OCI-M1 (cell line): ENCODE measurements at regions not wholly inside any gene's neighbourhood (a gene's known extent, or its start where the extent isn't known, plus 50 kb on each side); places are given as distances from the start of the nearest gene placed in this dataset.

Source experiments
- DNase-seq: peaks from one replicate; lab custom pipeline; 2025; lab: John Stamatoyannopoulos, UW

DNA sequence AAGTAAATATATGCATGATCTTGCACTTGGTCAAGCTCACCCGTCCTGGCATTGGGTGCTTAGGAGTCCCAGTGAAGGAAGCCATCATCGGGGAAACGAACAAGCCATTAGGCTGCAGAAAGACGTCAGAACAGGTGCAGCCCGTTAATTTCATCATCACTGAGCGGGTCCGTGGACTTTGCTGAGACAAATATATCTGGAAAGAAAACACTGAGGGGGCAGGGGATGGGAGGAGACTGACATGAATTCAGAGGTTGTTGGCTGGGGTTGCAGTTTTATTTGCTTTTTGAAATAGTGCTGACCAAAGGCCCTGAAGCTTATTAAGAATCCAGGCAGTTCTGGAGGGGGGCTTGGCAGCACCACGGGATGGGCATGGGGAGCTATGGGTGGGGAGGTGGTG lies 207.2 kb downstream of the ENGASE start:
- no peak for DNase-seq

DNA sequence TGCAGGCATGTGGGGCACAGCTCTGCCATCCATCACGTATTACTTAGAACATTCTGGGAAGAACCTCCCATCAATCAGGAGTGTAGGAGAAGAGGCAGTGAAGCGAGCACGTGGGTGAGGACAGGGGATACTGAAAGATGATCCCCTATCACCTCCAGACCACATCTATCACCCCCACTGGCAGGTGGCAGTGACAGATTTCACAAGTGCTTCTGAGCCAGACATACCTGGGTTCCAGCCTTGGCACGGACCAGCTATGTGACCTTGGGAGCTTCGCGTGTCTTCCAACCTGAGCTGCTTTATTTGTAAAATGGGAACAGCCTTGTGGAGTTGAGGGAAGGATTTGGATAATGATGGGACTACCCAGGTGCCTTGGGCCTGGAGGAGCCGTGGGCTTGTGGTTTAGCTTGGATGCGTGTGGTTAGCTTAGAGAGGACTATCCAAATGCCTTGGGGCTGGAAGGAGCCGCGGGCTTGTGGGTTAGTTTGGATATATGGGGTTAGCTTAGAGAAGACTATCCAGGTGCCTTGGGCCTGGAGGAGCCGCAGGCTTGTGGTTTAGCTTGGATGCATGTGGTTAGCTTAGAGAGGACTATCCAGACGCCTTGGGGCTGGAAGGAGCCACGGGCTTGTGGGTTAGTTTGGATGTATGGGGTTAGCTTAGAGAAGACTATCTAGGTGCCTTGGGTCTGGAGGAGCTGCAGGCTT lies 206.4 kb downstream of the ENGASE start:
- no peak for DNase-seq

DNA sequence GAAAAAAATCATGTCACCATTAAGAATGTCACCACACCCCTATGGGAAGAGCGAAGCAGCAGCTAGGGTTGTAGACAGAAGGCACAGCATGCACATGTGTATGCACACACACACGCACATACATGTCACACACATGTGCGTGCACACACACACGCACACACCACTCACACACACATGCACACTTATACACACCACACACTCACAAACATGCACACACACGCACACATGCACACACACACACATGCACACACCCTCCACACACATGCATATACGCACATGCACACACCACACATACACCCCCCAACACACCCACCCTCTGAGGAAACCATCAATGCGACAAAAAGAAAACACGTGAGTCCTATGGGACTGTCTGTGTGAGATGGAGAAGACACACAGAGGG lies 205.4 kb downstream of the ENGASE start:
- DNase-seq, result no peak

DNA sequence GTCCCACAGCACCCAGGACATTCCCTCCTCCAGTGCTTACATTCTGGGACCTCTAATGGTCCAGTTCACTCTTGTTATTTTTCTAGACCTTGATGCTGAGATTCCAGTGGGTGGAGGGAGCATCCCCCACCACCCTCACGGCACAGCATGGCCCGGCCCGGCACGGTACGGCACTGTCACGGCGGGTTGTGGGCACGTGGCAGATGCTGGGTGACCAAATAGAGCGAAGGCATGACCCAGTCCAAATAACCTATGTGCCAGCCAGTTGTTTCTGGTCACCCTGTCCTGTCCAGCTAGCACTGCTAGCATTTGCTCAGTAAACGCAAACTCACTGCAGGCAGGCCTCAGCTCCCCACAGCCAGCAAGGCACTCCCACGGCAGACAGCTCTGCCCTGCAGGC lies 204.7 kb downstream of the ENGASE start:
- DNase-seq, result no peak

DNA sequence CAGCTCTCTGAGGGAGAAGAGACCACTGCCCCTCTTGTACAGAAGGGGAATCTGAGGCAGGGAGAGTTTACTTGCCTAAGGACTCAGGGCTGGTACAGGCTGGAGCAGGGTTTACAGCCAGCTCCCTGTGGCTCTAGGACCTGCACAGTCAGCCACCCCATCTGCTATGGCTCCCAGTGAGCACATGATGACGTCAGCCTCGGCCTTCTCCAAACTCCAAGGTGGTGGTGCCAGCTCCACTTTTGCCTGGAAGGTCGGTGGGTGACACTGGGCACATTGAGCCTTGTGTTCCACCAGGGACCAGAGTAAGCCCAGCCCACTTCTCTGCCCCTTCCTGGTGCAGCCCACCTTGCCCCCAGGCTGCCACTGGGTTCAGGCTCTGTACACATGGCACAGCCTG lies 202.2 kb downstream of the ENGASE start:
- no peak for DNase-seq

DNA sequence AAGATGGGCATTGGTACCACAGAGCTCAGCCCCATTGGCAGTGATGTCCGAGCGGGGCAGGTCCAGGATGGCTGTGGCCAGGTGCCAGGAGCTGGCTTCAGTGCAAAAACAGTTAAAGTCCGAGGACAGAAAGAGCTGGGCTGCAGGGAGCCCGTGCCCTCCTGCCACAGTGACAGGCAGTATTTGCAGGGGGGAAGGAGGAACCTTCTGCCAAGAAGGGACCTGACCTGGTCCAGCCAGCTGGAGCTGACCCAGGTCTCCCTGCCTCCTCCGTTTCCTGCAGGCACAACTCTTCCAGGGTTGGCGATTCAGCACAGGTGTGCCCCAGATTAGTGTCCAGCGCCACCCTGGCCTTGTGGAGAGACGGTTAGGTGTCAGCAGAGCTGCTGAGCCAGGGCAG lies 199.0 kb downstream of the ENGASE start:
- no peak for DNase-seq

DNA sequence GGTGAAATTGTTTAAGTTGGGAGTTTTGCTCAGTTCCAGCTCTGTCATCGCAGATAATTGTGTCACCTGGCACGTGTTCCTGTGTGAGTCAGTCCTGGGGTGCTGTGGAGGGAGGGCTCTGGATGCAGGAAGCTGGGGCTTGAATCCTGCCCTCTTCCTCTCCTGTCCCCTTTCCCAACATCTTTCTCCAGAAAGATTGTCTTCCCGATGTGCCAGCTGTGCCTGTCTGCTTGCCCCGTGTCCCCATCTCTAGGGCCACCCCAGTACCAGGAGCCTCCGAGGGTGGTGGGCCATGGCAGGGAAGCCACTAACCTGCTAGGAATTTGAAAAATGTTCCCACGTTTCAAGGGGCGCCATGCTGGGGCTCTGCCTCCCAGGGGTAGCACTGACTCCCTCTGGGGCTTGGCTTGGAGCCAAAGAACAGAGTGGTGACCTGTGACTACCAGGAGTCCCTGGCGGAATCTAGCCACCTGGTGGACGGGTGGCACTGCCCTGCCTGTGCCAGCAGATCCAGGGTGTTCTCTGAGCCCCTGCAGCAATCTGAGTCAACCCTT lies 198.1 kb downstream of the ENGASE start:
- no peak for DNase-seq

DNA sequence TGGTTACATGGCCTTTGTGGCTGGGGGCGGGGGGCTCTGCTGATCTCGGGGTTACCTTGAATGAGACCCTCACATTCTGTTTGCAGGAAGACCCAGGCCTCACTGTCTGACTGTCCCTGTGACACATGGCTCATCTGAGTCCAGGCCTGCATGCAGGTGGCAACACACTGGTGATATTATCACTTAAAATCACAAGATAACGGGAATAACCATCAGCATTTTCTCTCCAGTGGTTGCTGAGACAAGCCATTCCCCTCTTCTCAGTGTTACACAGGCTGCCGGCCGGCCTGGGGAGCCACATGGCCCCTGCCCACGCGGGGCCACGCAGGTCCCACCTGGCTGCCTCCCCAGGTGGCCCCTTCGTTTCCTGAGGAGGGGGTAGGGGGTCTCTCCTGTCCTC lies 197.6 kb downstream of the ENGASE start:
- DNase-seq, result no peak

DNA sequence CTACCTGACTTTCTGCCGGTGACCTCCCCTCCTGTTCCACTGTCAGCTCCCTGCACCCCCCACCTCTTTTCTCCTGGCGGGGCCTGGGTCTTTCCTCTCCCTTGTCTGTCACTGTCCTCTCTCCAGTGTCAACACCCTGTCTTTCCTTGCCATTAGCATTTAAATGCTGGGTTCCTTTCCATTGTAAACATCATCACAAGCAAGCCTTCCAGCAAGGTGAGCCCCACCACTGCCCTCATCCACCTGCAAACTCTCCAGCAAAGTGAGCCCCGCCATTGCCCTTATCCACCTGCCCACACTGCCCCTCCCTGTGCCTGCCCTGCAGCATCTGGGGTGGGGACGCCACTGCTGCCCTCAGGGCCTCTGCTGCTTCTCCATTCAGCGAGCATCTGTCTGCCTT lies 195.0 kb downstream of the ENGASE start:
- no peak for DNase-seq

DNA sequence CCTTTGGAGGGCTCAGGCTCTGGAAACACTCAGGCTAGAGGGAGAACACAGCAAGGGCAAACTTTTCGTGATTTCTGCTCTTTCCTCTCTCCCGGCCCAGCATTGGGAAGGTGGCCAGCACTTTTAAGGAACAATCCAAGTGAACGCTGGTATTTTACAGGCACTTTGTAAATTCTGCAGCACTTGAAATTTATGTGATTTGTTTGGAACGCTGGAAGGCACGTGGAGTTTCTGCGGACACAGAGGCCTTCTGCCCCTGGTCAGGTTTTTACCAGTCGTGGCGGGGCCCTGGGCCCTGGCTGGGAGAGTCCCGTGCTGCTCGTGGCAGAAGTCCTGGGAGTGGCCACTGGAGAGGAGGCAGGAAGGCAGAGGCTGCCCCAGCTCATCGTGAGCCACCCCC lies 188.6 kb downstream of the ENGASE start:
- DNase-seq, result no peak

DNA sequence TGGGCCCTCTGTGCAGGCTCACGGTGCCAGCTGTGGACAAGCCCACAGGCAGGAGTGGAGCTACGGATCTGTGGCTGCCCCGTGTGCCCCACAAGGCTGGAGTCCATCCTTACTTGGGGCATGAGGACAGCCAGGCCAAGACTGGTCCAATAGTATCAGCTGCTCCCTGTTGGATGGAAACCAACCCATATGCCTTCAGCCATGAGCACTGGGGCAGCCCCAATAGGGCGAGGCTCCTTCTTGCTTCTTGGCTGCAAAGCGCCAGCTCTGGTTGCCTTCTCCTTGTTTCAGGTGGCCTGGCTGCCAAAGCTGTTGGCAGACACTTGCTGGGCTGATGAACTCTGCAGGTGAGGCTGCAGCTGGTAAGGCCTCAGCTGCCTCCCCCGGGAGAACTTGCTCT lies 188.0 kb downstream of the ENGASE start:
- no peak for DNase-seq

DNA sequence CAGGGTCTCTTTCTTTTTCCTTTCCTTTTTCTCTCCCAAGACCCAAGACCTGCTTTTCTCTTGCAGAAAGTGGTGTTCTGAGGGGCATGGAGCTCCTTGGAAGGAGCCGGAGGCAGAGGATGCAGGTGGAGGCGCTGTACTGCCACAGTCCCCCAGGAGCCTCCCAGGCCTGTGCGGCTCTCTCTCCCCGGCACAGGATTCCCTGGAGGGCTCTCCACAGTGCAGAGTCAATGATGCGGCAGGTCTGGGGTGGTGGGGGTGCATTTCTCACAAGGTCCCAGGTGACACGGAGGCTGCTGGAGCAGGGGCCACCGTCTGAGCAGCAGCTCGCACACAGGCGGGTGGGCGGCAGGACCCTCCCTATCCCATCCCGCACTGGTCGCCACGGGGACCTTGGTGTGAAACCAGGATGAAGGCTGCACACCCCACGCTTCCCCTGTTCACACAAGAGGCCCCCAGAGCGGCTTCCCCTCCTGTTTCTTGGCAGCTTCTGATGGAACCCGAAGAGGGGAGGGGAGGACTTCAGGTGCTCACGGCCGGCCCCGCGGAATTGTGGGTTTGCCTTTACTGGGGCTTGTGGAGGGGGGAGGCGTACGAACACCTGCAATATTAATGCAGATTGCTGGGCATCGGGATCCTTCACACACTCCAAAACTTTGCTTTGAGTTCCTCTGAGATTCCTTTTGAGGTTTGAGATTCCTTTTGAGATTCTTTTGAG lies 186.9 kb downstream of the ENGASE start:
- no peak for DNase-seq

DNA sequence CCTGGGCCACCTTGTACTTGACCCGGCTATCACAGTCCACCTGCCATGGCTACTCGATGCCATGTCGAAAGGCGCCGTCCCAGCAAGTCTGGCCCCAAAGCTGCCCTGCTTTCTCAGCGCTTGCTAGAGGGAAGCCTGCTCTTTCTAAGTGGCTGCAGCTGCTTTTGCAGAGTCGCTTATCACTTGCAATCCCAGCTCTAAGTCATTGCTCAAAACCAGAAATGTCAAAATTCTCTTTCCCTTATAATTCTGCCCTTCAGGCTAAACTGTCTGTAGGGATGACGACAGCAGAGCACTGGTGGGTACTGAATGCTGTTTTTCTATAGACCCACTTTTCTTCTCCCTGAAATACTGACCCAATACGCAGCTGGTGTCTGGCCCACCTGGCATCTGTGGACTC lies 184.2 kb downstream of the ENGASE start:
- no peak for DNase-seq

DNA sequence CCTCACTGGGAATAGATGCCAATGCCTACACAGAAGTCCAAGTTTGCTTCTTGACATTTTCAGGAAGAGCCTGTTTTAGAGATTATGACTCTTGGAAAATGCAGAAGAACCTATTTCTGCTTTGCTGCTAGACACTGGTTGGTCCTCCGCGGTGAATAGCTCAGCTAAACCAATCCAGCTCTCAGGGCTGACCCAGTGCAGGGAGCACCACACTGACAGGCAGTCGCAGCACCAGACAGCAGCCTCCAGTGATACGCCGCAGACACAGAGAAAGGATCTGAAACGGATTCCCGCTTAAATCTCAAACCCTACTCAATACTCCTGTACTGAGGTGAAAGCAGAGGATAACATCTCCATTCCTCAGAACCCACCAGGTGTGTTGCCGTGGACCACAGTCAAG lies 183.4 kb downstream of the ENGASE start:
- DNase-seq, result no peak

DNA sequence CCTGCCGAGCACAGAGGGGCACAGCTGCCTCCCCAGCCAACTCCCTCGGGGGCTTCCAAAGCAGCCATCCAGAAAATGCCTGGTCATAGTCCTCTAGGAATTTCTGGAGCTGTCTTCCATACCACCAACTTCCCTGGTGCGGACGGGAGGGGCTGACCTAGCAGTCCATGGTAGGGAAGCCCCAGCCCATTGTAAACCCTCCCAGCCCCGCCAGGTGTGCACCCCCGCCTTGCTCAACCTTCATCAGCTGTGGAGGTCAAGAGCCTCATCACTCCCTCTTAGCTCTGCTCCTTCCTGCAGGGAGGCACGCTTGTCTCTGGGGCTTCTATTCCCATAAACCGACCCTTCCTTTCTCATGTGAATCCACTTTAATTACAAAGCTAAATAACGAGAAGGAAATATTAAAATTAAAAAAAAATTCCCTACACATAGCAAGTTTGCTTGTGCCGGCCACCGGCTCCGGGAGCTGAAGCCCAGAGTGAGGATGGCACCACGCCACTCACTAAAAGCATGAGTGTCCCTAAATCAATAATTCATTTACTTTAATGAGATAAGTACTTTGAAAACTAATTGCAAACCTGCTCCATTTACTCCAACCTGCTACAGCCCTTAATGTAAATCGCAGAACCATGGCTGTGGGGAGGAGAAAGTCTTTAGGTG lies 181.4 kb downstream of the ENGASE start:
- no peak for DNase-seq

DNA sequence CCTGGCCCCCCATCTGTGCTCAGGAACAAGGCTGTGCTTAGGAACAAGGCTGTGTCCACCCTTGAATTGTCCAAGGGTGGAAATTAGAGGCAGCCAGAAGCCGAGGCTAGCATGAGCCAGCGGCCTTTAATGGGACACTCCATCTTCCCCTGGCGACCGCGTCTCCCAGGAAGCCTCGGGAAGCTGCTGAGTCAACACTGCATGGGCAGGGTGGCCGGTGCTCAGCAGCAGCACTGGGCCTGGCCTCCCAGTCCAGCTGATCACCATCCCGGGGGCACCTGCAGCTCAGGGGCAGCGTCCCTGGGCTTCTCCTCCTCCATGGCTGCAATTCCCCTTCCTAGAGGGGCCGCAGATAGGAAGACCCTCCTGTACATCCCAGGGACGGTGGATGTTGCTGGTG lies 180.8 kb downstream of the ENGASE start:
- no peak for DNase-seq

DNA sequence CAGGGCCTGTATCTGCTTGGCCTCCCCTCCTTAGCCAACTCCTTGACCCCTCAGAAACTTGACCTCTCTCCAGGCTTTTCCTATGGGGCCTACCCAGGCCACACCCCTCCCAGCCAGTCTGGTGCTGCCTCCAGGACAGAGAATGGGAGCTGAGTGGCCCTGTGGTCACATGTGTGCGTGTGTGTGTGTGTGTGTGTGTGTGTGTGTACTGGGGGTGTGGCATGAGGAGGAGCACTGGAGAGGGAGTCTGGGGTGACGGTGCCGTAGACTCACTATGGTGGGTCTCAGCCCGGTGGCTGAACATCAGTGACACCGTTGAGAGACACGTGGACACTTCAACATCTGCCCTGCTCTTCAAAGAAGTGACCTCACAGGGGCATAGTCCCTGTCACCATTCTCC lies 180.4 kb downstream of the ENGASE start:
- DNase-seq, result no peak

DNA sequence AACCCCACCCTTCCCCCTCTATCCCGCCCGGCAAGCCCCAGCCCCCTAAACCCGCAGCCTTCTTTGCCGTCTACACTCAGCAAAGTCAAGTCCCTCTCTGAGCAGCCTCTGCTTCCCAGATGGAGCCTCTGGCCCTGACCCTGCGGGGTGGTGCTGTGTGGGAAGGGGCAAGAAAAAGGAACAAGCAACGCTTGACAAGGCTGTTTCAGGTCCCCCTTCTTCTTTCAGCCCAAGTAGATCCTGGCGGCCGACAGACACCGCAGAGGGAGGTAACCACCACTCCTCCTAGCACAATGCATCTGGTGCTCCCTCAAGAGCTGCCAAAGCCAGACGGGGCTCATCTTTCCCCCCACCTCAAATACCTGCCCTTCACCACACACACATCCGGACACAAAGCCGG lies 178.3 kb downstream of the ENGASE start:
- no peak for DNase-seq

DNA sequence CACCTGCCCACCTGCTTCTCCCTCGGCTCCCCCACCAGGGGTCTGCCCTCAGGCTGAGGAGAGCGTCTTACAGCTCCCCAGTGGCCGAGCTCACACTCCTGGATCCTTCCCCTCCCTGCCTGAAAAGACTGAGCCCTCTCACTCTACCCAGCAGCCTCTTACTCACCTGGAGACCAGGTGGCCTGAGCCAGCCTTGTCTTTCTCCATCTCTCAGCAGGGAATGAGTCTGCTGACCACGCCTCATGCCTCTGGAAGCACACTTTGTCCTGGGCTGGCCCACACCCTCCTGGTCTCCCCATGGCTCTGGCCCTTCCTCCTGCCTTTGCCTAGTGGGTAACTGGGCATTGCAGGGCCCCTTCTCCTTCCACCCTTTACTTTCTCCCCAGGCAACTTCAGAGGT lies 177.2 kb downstream of the ENGASE start:
- DNase-seq, result no peak

DNA sequence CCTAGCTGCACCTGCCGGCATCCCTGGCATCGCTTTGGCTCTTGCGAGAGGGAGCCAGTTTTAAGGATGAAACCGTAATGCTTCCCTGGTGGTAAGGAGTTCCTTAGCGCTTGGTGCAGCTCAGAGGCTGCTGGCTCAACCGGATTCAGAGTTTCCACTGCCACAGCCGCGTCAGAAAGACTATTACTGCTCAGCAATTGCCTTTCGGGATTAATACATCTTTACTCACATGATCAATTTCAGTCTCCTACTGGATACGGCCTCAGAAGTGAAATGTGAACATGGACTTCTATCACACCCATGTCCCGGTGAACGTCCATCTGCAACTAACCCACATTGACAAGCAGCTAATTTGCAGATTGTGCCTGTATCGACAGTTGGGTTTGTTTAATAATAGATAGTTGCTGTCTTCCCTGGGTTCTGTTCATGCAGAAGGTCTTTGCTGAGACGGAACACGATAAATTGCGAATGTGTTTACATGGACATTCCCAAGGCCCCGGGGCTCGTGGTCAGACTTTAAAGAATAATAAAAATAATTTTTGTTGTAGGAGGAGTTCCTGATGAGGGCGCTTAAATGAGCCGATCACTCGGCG lies 175.4 kb downstream of the ENGASE start:
- DNase-seq, result no peak

DNA sequence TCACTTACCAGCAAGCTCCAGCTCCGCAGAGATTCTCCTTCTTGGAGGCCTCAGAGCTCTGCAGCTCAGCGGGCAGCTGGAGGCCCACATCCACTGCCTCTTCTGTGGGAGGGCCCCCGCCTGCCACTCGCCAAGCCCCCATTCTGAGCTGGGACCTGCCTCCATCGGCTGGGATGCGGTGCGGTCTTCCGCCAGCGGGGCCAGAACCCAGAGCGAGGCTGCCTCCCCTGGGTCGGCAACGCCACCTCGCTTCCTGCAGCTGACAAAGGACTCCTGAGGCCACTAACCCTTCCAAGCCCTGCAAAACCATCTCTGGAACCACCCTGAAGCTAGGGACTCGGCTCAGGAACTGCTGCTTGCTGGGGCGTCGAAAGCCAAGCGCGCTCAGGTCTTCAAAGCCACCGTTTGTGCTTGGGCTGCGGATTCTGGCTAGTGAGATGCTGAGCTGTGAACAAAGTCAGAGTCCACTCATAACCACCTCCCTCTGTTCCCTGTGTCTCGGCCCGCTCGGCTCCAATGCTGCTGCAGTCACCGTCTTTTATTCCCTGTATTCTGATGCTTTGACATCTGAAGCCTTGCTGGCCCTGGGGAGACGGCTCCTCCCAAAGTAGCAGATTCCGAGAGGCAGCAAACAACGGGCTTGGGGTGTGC lies 174.3 kb downstream of the ENGASE start:
- DNase-seq, result no peak
